ENCODE measurements at regions not wholly inside any gene's neighbourhood (a gene's known extent, or its start where the extent isn't known, plus 50 kb on each side); places are given as distances from the start of the nearest gene placed in this dataset.

DNA sequence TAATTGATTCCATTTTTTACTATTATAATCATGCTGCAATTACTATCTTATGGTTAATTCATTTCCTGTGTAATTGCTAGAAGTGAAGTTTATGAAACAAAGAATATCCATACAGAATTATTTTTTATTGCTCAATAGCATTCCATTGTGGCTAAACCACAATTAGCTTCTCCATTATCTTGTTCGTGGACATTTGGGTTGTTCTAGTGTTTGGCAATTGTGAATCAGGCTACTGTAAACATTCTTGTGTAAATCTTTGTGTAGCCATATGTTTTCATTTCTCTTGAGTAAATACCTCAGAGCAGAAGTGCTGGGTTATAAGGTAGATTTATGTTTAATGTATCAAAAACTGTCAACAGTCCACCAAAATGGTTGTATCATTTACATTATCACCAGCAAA, 341.1 kb downstream of the MAT2B start:
- no peaks in the 10 kb centered on the region for H3K79me2 ChIP-seq
- H3K9me3 ChIP-seq (ENCODE audit: low read depth) = no peaks in the 10 kb centered on the region
- no peaks in the 10 kb centered on the region for H4K20me1 ChIP-seq (ENCODE audit: insufficient read depth, poor library complexity, severe bottlenecking)
- DNase-seq (ENCODE audit: low spot score) = no peak
- no peaks in the 10 kb centered on the region for H3K36me3 ChIP-seq (replicated peaks; ENCODE audit: insufficient read depth, low read depth)
- TF ChIP-seq EZH2 (IDR thresholded peaks at IDR 0.05; ENCODE audit: borderline replicate concordance) (no peak), EZH2phosphoT487 (IDR thresholded peaks at IDR 0.05; ENCODE audit: low read depth, severe bottlenecking, unreplicated experiment) (no peak), CTCF (IDR thresholded peaks at IDR 0.05; ENCODE audit: poor library complexity) (no peak)
- H3K4me1 ChIP-seq (ENCODE audit: insufficient read depth) = no peaks in the 10 kb centered on the region
- H2AFZ ChIP-seq = no peak overlapping the region
- no peaks in the 10 kb centered on the region for H3K9me2 ChIP-seq (replicated peaks; ENCODE audit: insufficient read depth)
- H3K27me3 ChIP-seq = no peaks in the 10 kb centered on the region
- no peak overlapping the region for H3K27ac ChIP-seq
- H3K4me3 ChIP-seq = no peak overlapping the region
- no peak overlapping the region for H3K4me2 ChIP-seq
- 16% methylated on average over 1 of the region's 1 CpG for WGBS (ENCODE audit: low lambda C conversion rate, missing lambda C conversion rate)

DNA sequence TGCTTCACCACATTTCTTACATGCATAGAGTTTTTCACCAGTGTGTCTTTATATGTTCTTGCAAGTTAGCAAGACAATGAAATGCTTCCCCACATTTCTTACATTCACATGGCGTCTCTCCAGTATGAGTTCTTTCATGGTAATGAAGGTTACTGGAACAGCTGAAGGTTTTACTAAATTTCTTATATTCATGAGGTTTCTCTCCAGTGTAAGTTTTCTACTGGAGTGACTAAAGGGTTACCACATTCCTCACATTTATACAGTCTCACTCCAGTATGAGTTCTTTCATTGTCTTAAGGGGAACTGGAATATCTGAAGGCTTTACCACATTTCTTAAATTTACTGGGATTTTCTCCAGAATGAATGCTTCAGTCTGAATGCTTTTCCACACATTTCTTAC, 350.3 kb downstream of the MAT2B start:
- no peak overlapping the region for H3K4me2 ChIP-seq
- H3K9me3 ChIP-seq (ENCODE audit: low read depth) = no peaks in the 10 kb centered on the region
- DNase-seq (ENCODE audit: low spot score) = no peak
- no peak overlapping the region for H3K27ac ChIP-seq
- no peak for TF ChIP-seq CTCF (IDR thresholded peaks at IDR 0.05; ENCODE audit: poor library complexity)
- TF ChIP-seq EZH2phosphoT487 (IDR thresholded peaks at IDR 0.05; ENCODE audit: low read depth, severe bottlenecking, unreplicated experiment) = no peak
- TF ChIP-seq EZH2 (IDR thresholded peaks at IDR 0.05; ENCODE audit: borderline replicate concordance) = no peak
- no peaks in the 10 kb centered on the region for H4K20me1 ChIP-seq (ENCODE audit: insufficient read depth, poor library complexity, severe bottlenecking)
- H3K9me2 ChIP-seq (replicated peaks; ENCODE audit: insufficient read depth) = no peaks in the 10 kb centered on the region
- no peaks in the 10 kb centered on the region for H3K27me3 ChIP-seq
- no peak overlapping the region for H2AFZ ChIP-seq
- no peaks in the 10 kb centered on the region for H3K36me3 ChIP-seq (replicated peaks; ENCODE audit: insufficient read depth, low read depth)
- no peak overlapping the region for H3K4me3 ChIP-seq
- WGBS (ENCODE audit: low lambda C conversion rate, missing lambda C conversion rate) = 81% methylated on average over 1 of the region's 1 CpG
- no peaks in the 10 kb centered on the region for H3K4me1 ChIP-seq (ENCODE audit: insufficient read depth)
- H3K79me2 ChIP-seq = no peaks in the 10 kb centered on the region

DNA sequence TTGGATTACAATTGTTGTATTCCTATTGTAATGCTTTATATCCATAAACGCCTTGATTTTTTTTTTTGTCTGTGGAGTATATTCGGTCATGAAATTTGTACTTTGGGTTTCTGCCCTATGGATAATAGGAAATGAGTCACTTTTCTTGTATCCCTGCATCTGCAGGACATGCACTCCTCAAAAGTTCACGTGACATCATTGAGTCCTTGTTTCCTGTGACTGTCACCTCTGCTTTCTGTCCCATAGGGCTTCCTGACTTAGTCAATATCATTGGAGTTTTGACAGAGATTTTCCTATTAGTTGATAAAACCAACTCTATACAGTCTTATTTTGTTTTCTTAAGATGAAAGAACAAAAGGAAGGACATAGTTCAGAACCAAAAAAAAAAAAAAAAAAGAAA, 356.3 kb downstream of the MAT2B start:
- Histone ChIP-seq H3K4me2 (no peak overlapping the region), H3K27me3 (no peaks in the 10 kb centered on the region), H3K4me1 (ENCODE audit: insufficient read depth) (no peaks in the 10 kb centered on the region), H3K9me2 (replicated peaks; ENCODE audit: insufficient read depth) (no peaks in the 10 kb centered on the region), H3K79me2 (no peaks in the 10 kb centered on the region), H3K4me3 (no peak overlapping the region), H3K36me3 (replicated peaks; ENCODE audit: insufficient read depth, low read depth) (no peaks in the 10 kb centered on the region), H3K27ac (no peak overlapping the region), H4K20me1 (ENCODE audit: insufficient read depth, poor library complexity, severe bottlenecking) (no peaks in the 10 kb centered on the region), H2AFZ (no peak overlapping the region), H3K9me3 (ENCODE audit: low read depth) (no peaks in the 10 kb centered on the region)
- 81% methylated on average over 3 of the region's 3 CpGs for WGBS (ENCODE audit: low lambda C conversion rate, missing lambda C conversion rate)
- no peak for DNase-seq (ENCODE audit: low spot score)
- no peak for TF ChIP-seq EZH2phosphoT487 (IDR thresholded peaks at IDR 0.05; ENCODE audit: low read depth, severe bottlenecking, unreplicated experiment)
- no peak for TF ChIP-seq EZH2 (IDR thresholded peaks at IDR 0.05; ENCODE audit: borderline replicate concordance)
- TF ChIP-seq CTCF (IDR thresholded peaks at IDR 0.05; ENCODE audit: poor library complexity) = no peak

DNA sequence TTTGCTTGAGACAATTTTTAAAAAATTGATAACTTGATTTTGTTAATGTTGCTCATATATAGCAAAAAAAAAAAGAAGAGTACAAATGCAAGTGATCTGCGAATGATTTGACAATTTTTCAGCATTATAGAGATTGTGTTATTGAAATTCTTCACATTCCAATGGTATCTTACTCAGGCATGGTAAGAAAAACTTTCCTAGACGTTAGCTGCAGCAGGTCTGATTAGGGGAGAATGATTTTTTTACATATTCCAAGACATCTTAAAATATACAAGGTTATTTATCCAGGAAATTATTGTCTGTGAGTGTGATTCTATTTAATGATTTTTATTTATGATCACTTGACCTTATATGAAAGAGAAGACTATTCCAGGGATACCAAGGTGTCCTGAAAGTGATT, 361.9 kb downstream of the MAT2B start:
- Histone ChIP-seq H3K9me2 (replicated peaks; ENCODE audit: insufficient read depth) (no peaks in the 10 kb centered on the region), H3K4me2 (no peak overlapping the region)
- 30% methylated on average over 2 of the region's 2 CpGs for WGBS (ENCODE audit: low lambda C conversion rate, missing lambda C conversion rate)

More for the DNA sequence above, 361.9 kb downstream of the MAT2B start:
- H4K20me1 ChIP-seq (ENCODE audit: insufficient read depth, poor library complexity, severe bottlenecking) = no peaks in the 10 kb centered on the region
- no peaks in the 10 kb centered on the region for H3K27me3 ChIP-seq
- TF ChIP-seq CTCF (IDR thresholded peaks at IDR 0.05; ENCODE audit: poor library complexity) = no peak
- TF ChIP-seq EZH2 (IDR thresholded peaks at IDR 0.05; ENCODE audit: borderline replicate concordance) = no peak
- no peak for TF ChIP-seq EZH2phosphoT487 (IDR thresholded peaks at IDR 0.05; ENCODE audit: low read depth, severe bottlenecking, unreplicated experiment)
- no peaks in the 10 kb centered on the region for H3K4me1 ChIP-seq (ENCODE audit: insufficient read depth)
- H3K79me2 ChIP-seq = no peaks in the 10 kb centered on the region
- no peaks in the 10 kb centered on the region for H3K9me3 ChIP-seq (ENCODE audit: low read depth)
- no peak overlapping the region for H3K4me3 ChIP-seq
- no peak for DNase-seq (ENCODE audit: low spot score)
- no peak overlapping the region for H2AFZ ChIP-seq
- H3K27ac ChIP-seq = no peak overlapping the region
- H3K36me3 ChIP-seq (replicated peaks; ENCODE audit: insufficient read depth, low read depth) = no peaks in the 10 kb centered on the region

All from hepatocyte (in vitro differentiated cells).